Left lobe of liver (tissue), 2 donors: ENCODE measurements at regions not wholly inside any gene's neighbourhood (a gene's known extent, or its start where the extent isn't known, plus 50 kb on each side); places are given as distances from the start of the nearest gene placed in this dataset.

Experiments
- ATAC-seq: fragments of 200-7000 bp; cut with Tn5 transposase; one replicate; pipeline ENCODE4 v1.9.1; 2020; ENCODE audit warnings: mild to moderate bottlenecking, moderate library complexity
- DNase-seq: peaks from one replicate; pipeline ENCODE4 v3.0.0-alpha.2; 2020; ENCODE audit warnings: low spot score
- donor health status: DM: no; HTN: no; CAD: no; lungs with moderate emphysema.
- donor health status: DM: no; HTN: yes; CAD: no.

- ATAC-seq (no peak), DNase-seq (no peak)
These were observed 254.2 kb upstream of the NR2F2 start for GRCh38 chr15:96076350-96076749.

GRCh38 chr15:96079041-96079440, 251.5 kb upstream of the NR2F2 start:
- DNase-seq = no peak
- no peak for ATAC-seq

DNA sequence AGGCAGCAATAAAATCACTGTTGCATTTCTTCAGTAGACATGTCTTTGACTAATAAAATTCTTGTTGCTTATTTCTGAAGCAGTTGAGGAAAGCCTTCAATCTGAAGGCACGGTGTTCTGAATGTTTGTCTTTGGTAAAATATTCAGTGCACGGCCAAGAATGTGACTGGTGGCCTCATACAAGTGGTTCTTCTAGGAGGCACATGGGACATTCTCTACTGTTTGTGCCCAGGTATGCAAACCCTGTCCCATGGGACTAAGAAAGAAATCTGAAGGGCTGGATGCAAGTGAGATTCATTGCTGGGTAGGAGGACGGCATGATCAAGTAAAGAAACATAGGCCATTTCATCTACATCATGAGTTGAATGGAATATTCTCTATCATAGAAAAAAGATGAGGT, 250.6 kb upstream of the NR2F2 start:
- DNase-seq (no peak), ATAC-seq (no peak)

- ATAC-seq (no peak), DNase-seq (no peak)
These were observed 244.3 kb upstream of the NR2F2 start for GRCh38 chr15:96086164-96086563.

- no peak for DNase-seq
These were observed 243.2 kb upstream of the NR2F2 start for GRCh38 chr15:96087180-96087884.

DNA sequence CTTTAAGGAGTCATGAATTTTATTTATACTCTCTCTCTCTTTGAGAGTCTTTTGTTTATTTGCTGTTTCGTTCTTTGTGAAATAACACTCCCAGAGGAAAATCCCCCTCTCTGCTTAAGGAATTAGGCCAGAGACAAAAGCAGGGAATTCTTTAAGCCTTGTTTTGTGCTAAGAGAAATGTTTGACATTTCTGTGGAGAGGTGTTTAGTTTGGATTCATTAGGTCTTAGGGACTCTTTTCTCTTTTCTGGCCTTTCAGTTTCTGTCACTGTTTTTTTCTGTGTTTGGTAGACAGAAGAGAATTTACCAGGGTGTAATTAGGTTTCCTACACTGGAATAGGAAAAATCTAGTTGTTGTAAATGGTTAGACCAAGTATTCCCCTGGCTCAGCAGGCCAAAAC, 241.8 kb upstream of the NR2F2 start:
- DNase-seq (no peak), ATAC-seq (no peak)

More at GRCh38 chr15:96087180-96087884, 243.2 kb upstream of the NR2F2 start:
- ATAC-seq = no peak

GRCh38 chr15:96089405-96090058, 241.0 kb upstream of the NR2F2 start:
- DNase-seq = no peak
- no peak for ATAC-seq

DNA sequence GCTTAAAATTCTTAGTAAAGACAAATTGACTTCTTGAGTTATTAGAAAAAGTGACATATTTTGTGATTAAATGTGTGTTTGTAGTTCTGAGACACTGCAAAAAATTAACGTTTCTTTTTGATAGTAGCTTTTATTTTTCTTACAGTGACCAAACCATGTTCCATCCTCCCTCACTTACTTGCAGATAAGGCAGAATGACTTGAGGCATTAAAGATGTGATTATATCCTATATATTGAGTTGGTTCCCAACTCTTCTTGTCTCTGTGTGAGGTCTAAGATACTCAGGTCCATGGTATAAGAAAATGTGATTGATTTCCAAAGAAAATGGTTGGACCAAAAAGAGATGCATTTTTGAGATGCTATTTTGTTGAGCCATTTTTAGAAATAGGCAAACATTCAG, 238.3 kb upstream of the NR2F2 start:
- DNase-seq = no peak
- ATAC-seq = no peak

DNA sequence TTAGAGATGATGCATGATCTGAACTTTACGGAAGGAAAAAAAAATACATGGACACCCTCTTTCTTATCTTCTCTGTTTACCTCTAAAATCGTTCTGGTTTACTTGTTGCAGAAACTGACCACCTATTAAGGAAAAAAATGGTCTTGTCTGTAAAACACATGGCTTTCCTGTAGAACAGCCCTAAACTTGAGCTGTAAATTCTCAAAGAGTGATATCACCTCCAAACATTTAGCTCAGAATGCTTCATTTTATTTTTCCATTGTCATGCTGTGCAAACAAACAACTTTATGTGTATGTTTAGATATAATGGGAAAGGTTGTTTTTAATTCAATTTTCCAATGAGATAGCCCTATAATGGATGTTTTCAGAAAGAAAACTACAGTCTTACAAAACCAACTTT, 237.4 kb upstream of the NR2F2 start:
- DNase-seq = no peak
- ATAC-seq = no peak

DNA sequence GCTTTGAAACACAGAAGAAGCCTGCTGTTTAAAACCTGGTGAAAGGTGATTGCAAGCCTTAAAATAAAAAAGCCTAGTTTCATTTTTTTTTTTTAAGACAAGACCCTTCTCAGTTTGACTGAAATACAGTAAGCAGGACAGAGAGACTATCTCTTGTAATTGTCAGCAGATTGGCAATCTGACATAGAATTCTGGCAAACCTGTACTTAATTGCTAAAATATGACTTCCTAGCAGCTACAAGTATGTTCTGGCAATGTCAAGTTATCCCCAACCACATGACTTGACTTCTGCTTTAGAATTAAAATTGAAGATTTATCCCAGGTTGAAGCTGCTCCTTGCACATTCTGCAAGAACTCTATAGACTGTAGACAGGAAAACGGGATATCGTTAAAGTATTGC, 232.8 kb upstream of the NR2F2 start:
- DNase-seq (no peak), ATAC-seq (no peak)

DNA sequence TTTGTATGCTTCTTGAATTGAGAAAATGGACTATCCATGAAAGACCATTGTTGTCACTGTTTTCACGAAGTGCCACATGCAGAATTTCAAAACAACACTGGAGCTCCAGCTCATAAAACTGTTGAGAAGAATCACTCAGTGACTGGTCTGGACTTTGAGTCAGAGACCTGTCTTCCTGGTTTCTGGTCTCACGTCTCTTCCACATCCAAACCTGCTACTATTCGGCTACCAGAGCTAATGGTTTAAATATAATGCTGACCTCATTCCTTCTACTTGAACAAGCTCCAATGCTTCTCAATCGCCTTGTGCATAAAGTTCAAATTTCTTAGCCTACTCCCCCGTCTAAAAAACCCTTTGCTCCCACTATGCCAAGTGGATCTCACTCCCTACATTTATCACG, 227.9 kb upstream of the NR2F2 start:
- DNase-seq = no peak
- ATAC-seq = no peak

- DNase-seq (no peak), ATAC-seq (no peak)
These were observed 224.3 kb upstream of the NR2F2 start for GRCh38 chr15:96106181-96106580.

DNA sequence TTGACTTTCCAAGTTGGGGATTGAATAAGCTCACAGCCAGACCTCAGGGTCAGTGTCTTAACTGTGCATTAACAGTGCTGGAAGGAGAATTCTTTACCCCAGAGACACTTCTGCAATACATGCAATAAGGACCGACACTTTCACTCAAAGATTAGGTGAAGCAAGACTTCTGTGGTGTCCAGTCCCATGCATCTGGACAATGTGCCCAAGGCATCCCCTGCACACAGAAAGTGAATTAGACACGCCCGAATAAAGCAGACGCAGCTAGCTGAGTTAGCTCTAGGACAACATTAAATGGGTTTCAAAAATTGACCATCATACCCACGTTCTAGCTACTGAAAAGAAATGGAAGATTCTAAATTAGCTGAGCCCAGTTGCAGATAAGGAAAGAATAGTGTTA, 223.9 kb upstream of the NR2F2 start:
- DNase-seq (no peak), ATAC-seq (no peak)

GRCh38 chr15:96107916-96108315, 222.6 kb upstream of the NR2F2 start:
- ATAC-seq (no peak), DNase-seq (no peak)

DNA sequence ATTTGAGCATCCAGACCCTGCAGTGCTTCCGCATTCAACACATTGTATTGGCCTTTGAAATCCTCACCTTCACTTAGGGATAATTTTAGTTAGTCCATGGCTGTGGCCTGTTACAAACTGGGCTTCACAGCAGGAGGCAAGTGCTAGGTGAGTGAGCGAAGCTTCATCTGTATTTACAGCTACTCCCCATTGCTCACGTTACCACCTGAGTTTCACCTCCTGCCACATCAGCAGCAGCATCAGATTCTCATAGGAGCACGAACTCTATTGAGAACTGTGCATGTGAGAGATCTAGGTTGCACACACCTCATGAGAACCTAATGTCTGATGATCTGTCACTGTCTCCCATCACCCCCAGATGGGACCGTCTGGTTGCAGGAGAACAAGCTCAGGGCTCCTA, 222.1 kb upstream of the NR2F2 start:
- ATAC-seq (no peak), DNase-seq (no peak)

GRCh38 chr15:96109820-96110219, 220.7 kb upstream of the NR2F2 start:
- ATAC-seq (no peak), DNase-seq (no peak)

GRCh38 chr15:96112018-96112417, 218.5 kb upstream of the NR2F2 start:
- ATAC-seq (no peak), DNase-seq (no peak)

DNA sequence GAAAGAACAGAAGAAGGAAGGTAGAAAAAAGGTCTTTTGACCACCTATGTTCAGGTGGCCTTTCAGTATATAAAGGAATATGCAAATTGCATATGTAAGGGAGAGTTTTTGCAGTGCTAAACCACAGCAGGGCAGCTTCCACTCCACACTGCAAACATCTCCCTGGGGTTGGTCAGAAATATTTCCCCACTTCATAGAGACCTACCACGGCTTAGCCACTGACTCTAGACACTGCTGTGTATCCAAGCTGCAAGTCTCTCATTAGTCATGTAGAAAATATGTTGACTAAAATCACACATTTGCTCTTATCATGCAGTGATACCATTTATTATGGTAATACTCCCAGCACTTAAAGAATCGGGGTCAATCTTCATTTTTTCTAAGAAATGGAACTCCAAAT, 214.9 kb upstream of the NR2F2 start:
- ATAC-seq (no peak), DNase-seq (no peak)

DNA sequence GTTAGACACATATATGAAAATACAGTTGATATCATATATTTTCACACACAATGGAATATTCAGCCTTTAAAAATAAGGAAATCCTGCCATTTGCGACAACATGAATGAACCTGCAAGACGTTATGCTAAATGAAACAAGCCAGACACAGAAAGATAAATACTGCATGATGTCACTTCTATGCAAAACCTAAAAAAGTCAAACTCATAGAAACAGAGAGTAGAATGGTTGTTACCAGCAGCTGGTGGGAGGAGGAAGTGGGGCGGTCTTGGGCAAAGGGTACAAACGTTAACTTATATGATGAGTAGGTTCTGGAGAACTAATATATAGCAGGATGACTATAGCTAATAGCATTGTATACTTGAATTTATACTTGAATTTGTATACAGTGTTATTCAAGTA, 213.2 kb upstream of the NR2F2 start:
- ATAC-seq = no peak

GRCh38 chr15:96119734-96120133, 210.8 kb upstream of the NR2F2 start:
- ATAC-seq (no peak), DNase-seq (no peak)

More for the DNA sequence above, 213.2 kb upstream of the NR2F2 start:
- DNase-seq = no peak

DNA sequence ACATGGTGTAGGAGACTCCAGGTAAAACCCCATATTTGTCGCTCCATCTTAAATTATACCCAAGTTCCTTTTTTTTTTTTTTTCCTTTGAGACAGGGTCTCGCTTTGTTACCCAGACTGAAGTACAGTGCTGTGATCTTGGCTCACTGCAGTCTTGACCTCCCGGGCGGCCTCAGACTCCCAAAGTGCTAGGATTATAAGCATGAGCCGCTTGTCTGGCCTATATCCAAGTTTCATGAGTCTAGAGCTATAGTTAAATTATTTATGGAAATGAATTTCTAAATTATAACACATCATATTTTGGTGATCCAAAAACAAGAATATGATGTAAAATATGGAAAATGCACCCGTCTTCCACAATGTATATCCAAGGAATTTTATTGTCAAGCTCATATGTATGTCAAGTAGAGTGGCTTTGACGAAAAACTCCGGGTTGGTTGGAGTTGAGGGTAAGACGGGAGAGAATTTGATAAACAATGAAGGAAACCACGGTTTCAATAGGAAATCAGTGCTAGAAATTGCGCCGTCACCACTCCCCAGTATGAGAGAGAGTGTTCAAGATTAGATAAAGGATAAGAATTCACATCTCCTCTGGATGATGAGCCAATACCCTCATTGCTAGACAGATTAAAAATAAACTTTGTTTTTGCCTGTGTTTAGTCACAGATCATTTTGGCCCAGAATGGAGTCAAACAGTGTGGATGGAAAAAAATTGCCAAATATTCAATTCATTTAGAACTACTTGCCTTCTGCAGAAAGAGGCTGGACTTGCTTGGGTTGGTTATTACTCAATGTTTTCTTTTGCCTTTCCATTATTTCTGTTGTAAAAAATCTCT, 209.2 kb upstream of the NR2F2 start:
- no peak for ATAC-seq
- DNase-seq = no peak
